ENCODE measurements at regions not wholly inside any gene's neighbourhood (a gene's known extent, or its start where the extent isn't known, plus 50 kb on each side); places are given as distances from the start of the nearest gene placed in this dataset.
"Not testable (repeated sequence)": the region's sequence is repeated elsewhere in the genome, so short reads cannot be mapped to it uniquely, and the experiment has no call there.

DNA sequence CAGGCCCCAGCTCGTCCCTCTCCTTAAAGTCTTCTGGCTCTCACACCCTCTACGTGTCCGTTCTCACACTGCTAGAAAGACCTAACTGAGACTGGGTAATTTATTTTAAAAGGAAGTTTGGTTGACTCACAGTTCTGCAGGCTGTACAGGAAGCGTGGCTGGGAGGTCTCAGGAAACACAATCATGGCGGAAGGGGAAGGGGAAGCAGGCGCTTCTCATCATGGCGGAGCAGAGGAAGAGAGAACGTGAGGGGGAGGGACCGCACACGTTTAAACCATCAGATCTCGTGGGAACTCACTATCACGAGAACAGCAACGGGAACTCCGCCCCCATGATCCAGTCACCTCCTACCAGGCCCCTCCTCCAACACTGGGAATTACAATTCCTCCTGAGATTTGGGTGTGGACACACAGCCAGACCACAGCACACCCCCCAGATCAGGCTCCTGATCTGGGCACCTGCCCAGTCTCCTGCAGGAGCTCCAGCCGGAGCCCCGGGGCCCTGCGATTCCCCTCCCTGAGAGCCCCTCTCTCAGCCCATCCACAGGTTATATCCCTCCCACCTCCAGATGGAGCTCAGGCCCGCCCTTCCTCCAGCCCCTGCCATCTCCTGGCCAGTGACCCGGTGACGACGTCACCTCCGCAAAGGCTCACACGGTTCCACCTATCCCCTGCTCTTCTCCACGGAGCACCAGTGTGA is 170.2 kb downstream of the BRD1 start:
- TF ChIP-seq, protein P1, sequence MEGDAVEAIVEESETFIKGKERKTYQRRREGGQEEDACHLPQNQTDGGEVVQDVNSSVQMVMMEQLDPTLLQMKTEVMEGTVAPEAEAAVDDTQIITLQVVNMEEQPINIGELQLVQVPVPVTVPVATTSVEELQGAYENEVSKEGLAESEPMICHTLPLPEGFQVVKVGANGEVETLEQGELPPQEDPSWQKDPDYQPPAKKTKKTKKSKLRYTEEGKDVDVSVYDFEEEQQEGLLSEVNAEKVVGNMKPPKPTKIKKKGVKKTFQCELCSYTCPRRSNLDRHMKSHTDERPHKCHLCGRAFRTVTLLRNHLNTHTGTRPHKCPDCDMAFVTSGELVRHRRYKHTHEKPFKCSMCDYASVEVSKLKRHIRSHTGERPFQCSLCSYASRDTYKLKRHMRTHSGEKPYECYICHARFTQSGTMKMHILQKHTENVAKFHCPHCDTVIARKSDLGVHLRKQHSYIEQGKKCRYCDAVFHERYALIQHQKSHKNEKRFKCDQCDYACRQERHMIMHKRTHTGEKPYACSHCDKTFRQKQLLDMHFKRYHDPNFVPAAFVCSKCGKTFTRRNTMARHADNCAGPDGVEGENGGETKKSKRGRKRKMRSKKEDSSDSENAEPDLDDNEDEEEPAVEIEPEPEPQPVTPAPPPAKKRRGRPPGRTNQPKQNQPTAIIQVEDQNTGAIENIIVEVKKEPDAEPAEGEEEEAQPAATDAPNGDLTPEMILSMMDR (IDR thresholded peaks at IDR 0.05), result no peak
- DNase-seq (ENCODE audit: low spot score) (peak; percentile 33), ATAC-seq (ENCODE audit: low FRiP score) (peak; percentile 45)

DNA sequence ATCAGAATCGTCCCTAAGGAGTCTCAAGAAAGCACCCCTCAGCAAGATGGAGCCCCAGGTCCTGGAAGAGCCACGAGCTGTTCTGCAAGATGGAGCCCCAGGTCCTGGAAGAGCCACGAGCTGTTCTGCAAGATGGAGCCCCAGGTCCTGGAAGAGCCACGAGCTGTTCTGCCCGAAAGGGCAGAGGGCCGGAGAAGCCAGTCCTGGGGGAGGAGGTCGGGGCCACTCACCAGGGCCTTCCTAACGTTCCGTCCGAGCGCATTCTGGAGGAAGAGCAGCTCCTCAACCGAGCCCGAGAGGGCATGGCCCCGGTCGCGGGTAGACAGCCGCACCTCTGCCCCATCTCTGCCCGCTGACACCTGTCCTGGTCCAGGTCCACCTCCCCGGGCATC is 170.8 kb downstream of the BRD1 start:
- ATAC-seq (ENCODE audit: low FRiP score), result peak; percentile 16
- DNase-seq (ENCODE audit: low spot score), result not testable (repeated sequence)

DNA sequence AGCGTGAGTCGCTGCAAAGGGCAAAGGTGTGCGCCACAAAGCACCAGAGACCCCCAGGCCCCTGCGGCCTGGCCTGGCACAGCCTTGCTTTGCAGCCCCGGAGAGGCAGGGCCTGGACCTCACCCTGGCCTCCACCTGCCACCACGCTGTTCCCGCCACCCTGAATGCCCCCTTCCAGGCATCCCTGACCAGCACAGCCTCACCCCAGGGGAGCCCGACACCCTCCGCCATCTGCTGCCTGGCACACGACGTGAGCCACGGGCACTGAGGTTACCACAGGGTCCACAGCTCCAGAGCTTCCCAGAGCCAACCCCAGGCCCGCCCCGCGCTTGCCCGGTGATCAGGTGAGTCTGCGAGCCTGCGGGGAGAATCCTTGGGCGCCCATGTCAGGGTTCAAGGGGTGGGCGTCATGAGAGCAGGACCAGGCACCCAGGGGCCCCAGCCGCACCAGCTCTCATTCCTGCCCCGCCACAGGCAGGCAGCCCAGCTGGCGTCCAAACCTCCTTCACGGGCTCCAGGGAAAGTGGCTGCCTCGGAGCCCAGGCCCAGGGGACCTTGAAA is 171.3 kb downstream of the BRD1 start:
- ATAC-seq (ENCODE audit: low FRiP score) (no peak), DNase-seq (ENCODE audit: low spot score) (no peak)
- TF ChIP-seq, protein P1 (IDR thresholded peaks at IDR 0.05), result no peak

DNA sequence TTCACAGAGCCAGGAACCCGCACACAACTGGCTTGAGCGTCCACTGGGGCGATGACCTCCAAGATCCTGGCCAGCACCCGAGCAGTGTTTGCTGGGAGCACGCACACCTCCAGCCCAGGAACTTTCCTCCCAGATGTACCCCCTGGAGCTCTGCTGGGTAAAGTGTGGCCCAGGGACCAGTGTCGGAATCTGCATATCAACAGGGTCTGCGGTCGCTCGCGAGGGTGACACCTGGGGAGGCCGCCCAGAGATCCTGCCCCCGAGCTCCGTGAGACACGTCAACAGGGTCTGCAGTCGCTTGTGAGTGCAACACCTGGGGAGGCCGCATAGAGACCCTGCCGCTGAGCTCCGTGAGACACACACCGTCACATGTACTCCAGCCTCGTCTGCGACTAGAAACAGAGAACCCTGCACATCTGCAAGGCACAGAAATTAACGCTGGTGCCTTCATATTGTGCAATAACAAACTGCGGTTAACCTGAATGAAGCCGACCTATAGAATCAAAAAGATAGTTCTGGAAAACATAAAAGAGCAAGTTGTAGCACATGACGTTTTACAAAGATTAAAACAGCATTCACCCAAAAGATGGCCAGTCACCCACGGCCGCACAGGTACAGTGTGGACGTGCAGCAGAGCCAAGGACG is 172.4 kb downstream of the BRD1 start:
- ATAC-seq (ENCODE audit: low FRiP score) (no peak), DNase-seq (ENCODE audit: low spot score) (no peak)
- TF ChIP-seq, protein P1 (IDR thresholded peaks at IDR 0.05), result no peak

DNA sequence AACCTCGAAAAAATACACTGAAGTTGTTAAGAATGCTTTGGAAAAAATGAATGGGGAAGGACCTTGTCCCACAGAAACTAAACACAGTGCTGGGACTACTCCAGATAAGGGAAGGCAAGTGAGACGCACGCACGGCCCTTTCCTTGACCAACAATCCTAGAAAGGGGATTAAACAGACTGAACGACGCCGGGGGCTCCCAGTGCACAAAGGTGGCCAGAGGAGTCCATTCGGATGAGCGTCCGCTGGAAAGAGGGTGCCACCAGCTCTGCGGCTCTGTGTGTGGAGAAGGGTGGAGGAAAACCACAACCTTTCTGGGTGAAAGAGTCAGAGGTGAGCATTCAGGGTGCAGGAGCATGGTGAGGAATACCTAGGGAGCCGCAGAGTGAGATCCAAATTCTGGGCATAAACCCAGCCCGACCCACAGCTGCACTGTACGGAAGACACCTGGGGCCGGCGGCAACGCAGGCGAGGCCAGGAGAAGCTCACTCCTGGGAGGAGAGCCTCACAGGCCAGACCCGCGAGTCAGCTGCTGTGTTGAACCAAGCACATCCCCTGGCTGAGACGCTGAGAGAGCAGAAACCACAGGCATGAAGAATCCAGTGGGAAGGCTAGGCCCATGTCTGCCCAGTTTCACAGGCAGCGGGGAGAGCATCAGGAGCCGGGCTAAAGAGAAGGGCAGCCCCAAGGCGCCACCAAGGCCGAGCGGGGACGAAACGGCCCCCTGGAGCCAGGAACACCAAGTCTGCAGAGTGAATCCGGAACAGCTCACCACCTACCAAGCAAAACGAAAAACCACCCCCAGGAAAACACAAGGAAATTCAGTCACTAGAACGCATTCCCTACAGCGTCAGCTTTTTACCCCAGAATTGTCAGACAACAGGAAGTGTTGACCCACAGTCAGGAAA is 177.1 kb downstream of the BRD1 start:
- DNase-seq (ENCODE audit: low spot score), result no peak
- TF ChIP-seq, protein P1 (IDR thresholded peaks at IDR 0.05), result no peak
- ATAC-seq (ENCODE audit: low FRiP score), result no peak

DNA sequence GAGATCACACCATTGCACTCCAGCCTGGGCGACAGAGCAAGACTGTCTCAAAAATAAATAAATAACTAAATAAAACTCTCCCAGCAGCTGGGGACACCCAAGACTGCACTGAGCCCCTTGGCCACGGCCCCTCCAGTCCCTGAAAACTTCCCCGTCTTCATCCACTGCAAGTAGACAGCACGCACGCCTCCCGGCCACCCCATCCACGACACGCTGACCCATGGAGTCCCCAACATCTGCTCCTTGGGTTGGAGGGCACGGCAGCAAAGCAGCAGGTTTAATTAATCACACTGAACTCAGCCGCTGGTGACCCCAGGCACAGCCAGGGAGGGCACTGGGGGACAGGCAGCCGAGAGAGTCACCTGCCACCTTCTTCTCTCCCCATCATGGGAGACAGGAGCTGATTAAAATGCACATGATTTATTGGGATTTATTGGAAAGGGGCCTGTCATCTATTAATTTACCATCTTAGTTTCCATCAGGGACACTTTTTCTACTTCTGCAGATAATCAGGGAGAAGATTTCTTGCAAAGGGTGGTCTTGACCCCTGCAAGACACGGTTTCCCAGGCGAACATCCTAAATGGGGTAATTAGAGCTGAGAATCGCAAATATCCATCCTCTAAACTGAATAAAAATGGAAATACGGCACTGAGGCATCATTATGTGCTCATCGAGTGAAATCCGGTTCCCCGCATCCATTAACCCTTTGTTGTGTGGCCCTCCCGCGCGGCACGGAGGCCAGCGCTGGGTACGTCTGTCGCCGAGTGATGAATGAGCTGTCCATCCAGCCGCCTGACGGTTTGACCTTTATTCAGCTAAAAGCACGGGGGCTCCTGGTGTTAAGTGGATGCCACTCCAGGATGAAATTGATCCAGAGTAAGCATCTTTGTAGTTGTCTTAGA is 178.3 kb downstream of the BRD1 start:
- ATAC-seq (ENCODE audit: low FRiP score), result no peak
- TF ChIP-seq, protein P1 (IDR thresholded peaks at IDR 0.05), result no peak
- DNase-seq (ENCODE audit: low spot score), result no peak

Measured in omental fat pad (tissue), 3 donors.